Stimulated activated CD4-positive, alpha-beta T cell treated with anti-CD3 and anti-CD28 coated beads, Interleukin-4, amount 100 ng/mL, for 1 hour (primary cell): ENCODE measurements at regions not wholly inside any gene's neighbourhood (a gene's known extent, or its start where the extent isn't known, plus 50 kb on each side); places are given as distances from the start of the nearest gene placed in this dataset.

Source experiments
- DNase-seq: peaks from one replicate; pipeline ENCODE4 v3.0.0-alpha.2; 2020

- no peak for DNase-seq
Observed at GRCh38 chr5:117095346-117096332, 521.0 kb upstream of the SEMA6A start.

GRCh38 chr5:117094114-117094815 is 519.6 kb upstream of the SEMA6A start:
- no peak for DNase-seq

GRCh38 chr5:117093653-117094052 is 519.0 kb upstream of the SEMA6A start:
- no peak for DNase-seq

- DNase-seq: no peak
Observed at GRCh38 chr5:117089001-117089400, 514.4 kb upstream of the SEMA6A start.

GRCh38 chr5:117088176-117088575 is 513.6 kb upstream of the SEMA6A start:
- DNase-seq: no peak

GRCh38 chr5:117084067-117084466 is 509.4 kb upstream of the SEMA6A start:
- DNase-seq: no peak

- DNase-seq: no peak
Observed at GRCh38 chr5:117082977-117083376, 508.4 kb upstream of the SEMA6A start.

GRCh38 chr5:117077142-117077541 is 502.5 kb upstream of the SEMA6A start:
- DNase-seq: no peak

GRCh38 chr5:117072439-117072838 is 497.8 kb upstream of the SEMA6A start:
- DNase-seq: no peak

GRCh38 chr5:117065800-117066199 is 491.2 kb upstream of the SEMA6A start:
- no peak for DNase-seq

- DNase-seq: no peak
Observed at GRCh38 chr5:117065161-117065560, 490.5 kb upstream of the SEMA6A start.

- no peak for DNase-seq
Observed at GRCh38 chr5:117060099-117060498, 485.5 kb upstream of the SEMA6A start.

GRCh38 chr5:117058740-117059139 is 484.1 kb upstream of the SEMA6A start:
- DNase-seq: no peak

- DNase-seq: no peak
Observed at GRCh38 chr5:117055517-117055916, 480.9 kb upstream of the SEMA6A start.

- no peak for DNase-seq
Observed at GRCh38 chr5:117054911-117055310, 480.3 kb upstream of the SEMA6A start.

- DNase-seq: no peak
Observed at GRCh38 chr5:117054141-117054540, 479.5 kb upstream of the SEMA6A start.

- no peak for DNase-seq
Observed at GRCh38 chr5:117041926-117042595, 467.4 kb upstream of the SEMA6A start.

- no peak for DNase-seq
Observed at GRCh38 chr5:117039035-117039434, 464.4 kb upstream of the SEMA6A start.

GRCh38 chr5:117027384-117027783 is 452.8 kb upstream of the SEMA6A start:
- DNase-seq: no peak

- no peak for DNase-seq
Observed at GRCh38 chr5:117020999-117021398, 446.4 kb upstream of the SEMA6A start.

- DNase-seq: no peak
Observed at GRCh38 chr5:117013280-117013877, 438.8 kb upstream of the SEMA6A start.

- no peak for DNase-seq
Observed at GRCh38 chr5:117010574-117010973, 436.0 kb upstream of the SEMA6A start.

- no peak for DNase-seq
Observed at GRCh38 chr5:116998024-116998423, 423.4 kb upstream of the SEMA6A start.
